ENCODE measurements at regions not wholly inside any gene's neighbourhood (a gene's known extent, or its start where the extent isn't known, plus 50 kb on each side); places are given as distances from the start of the nearest gene placed in this dataset.
"Not testable (repeated sequence)": the region's sequence is repeated elsewhere in the genome, so short reads cannot be mapped to it uniquely, and the experiment has no call there.

- DNase-seq (ENCODE audit: low read depth in 1 of 2, low spot score in 1 of 2) = no peak
- no peaks in the 10 kb centered on the region for H3K27me3 ChIP-seq (ENCODE audit: insufficient read depth, poor library complexity, severe bottlenecking)
These were observed 372.1 kb upstream of the NPVF start for GRCh38 chr7:25600262-25600920.

GRCh38 chr7:25602730-25603426 is 374.6 kb upstream of the NPVF start:
- H3K4me3 ChIP-seq (replicated peaks; ENCODE audit: insufficient read depth, low read length) = peak overlapping the region; percentile 24
- DNase-seq (ENCODE audit: low read depth in 1 of 2, low spot score in 1 of 2); H3K27me3 ChIP-seq (ENCODE audit: insufficient read depth, poor library complexity, severe bottlenecking); H3K27ac ChIP-seq (replicated peaks): not testable (repeated sequence)

More at GRCh38 chr7:25600262-25600920, 372.1 kb upstream of the NPVF start:
- no peak overlapping the region for H3K4me3 ChIP-seq (replicated peaks; ENCODE audit: insufficient read depth, low read length)
- no peak overlapping the region for H3K27ac ChIP-seq (replicated peaks)
- TF ChIP-seq REST (IDR thresholded peaks at IDR 0.05; ENCODE audit: insufficient replicate concordance, low read depth) = no peak
- TF ChIP-seq SPI1 (IDR thresholded peaks at IDR 0.05; ENCODE audit: borderline replicate concordance, low read depth) = no peak

GRCh38 chr7:25603427-25603740 is 375.1 kb upstream of the NPVF start:
- H3K27me3 ChIP-seq (ENCODE audit: insufficient read depth, poor library complexity, severe bottlenecking); DNase-seq (ENCODE audit: low read depth in 1 of 2, low spot score in 1 of 2); H3K27ac ChIP-seq (replicated peaks): not testable (repeated sequence)
- H3K4me3 ChIP-seq (replicated peaks; ENCODE audit: insufficient read depth, low read length) = peak overlapping the region; percentile 24; the same call in 1 of the 2 replicates

GRCh38 chr7:25611196-25611595 is 382.9 kb upstream of the NPVF start:
- H3K27me3 ChIP-seq (ENCODE audit: insufficient read depth, poor library complexity, severe bottlenecking) = no peaks in the 10 kb centered on the region
- TF ChIP-seq GABPA (IDR thresholded peaks at IDR 0.05; ENCODE audit: low read depth) (no peak), POLR2AphosphoS5 (IDR thresholded peaks at IDR 0.05; ENCODE audit: low read depth) (no peak), REST (IDR thresholded peaks at IDR 0.05; ENCODE audit: insufficient replicate concordance, low read depth) (no peak), SPI1 (IDR thresholded peaks at IDR 0.05; ENCODE audit: borderline replicate concordance, low read depth) (no peak), CTCF (IDR thresholded peaks at IDR 0.05; ENCODE audit: insufficient read depth, low read length) (no peak)
- DNase-seq (ENCODE audit: low read depth in 1 of 2, low spot score in 1 of 2) = no peak
- no peak overlapping the region for H3K27ac ChIP-seq (replicated peaks)
- H3K4me3 ChIP-seq (replicated peaks; ENCODE audit: insufficient read depth, low read length) = no peak overlapping the region

- no peak for TF ChIP-seq SPI1 (IDR thresholded peaks at IDR 0.05; ENCODE audit: borderline replicate concordance, low read depth)
- DNase-seq (ENCODE audit: low read depth in 1 of 2, low spot score in 1 of 2) = peak in 1 of 2 experiments; percentile 49
- no peaks in the 10 kb centered on the region for H3K27me3 ChIP-seq (ENCODE audit: insufficient read depth, poor library complexity, severe bottlenecking)
These were observed 385.6 kb upstream of the NPVF start for GRCh38 chr7:25613912-25614311.

GRCh38 chr7:25614415-25614814 is 386.1 kb upstream of the NPVF start:
- Histone ChIP-seq H3K4me3 (replicated peaks; ENCODE audit: insufficient read depth, low read length) (no peak overlapping the region), H3K27me3 (ENCODE audit: insufficient read depth, poor library complexity, severe bottlenecking) (no peaks in the 10 kb centered on the region), H3K27ac (replicated peaks) (peak overlapping the region; percentile 65)
- TF ChIP-seq REST (IDR thresholded peaks at IDR 0.05; ENCODE audit: insufficient replicate concordance, low read depth) (no peak), CTCF (IDR thresholded peaks at IDR 0.05; ENCODE audit: insufficient read depth, low read length) (no peak), POLR2AphosphoS5 (IDR thresholded peaks at IDR 0.05; ENCODE audit: low read depth) (no peak), GABPA (IDR thresholded peaks at IDR 0.05; ENCODE audit: low read depth) (no peak), SPI1 (IDR thresholded peaks at IDR 0.05; ENCODE audit: borderline replicate concordance, low read depth) (no peak)
- DNase-seq (ENCODE audit: low read depth in 1 of 2, low spot score in 1 of 2) = no peak

More at GRCh38 chr7:25613912-25614311, 385.6 kb upstream of the NPVF start:
- Histone ChIP-seq H3K27ac (replicated peaks) (peak overlapping the region; percentile 65), H3K4me3 (replicated peaks; ENCODE audit: insufficient read depth, low read length) (no peak overlapping the region)

Data from HL-60 (cell line).